A673 (cell line): ENCODE measurements at regions not wholly inside any gene's neighbourhood (a gene's known extent, or its start where the extent isn't known, plus 50 kb on each side); places are given as distances from the start of the nearest gene placed in this dataset.

Experiments
- BruUV-seq: library from RNA; stranded (reverse); fragments of 400-500 nt; replicated peaks from 2 replicates; lab custom pipeline; 2021; lab: Mats Ljungman, UMichigan
- CTCF ChIA-PET: fragments of 300-600 bp; sonication (Branson Sonifier 250); formaldehyde crosslinking; loops from one replicate; lab custom pipeline; 2022; ENCODE audit warnings: antibody characterized with exemption; lab: Charles Lee
- POLR2A ChIA-PET: fragments of 300-600 bp; sonication (Branson Sonifier 250); formaldehyde crosslinking; loops from one replicate; lab custom pipeline; 2022; ENCODE audit warnings: antibody characterized with exemption; ENCODE audit not compliant: low non-redundant PET; lab: Charles Lee
- DNase-seq: peaks from one replicate; pipeline ENCODE4 v3.0.0-alpha.2; 2015; ENCODE audit warnings: low spot score
- H3K27ac ChIP-seq: fragments of 200-600 bp; sonication (generic); 2 replicates; pipeline ENCODE4 v1.5.1; 2016; ENCODE audit warnings: mixed run types, low read depth, mild to moderate bottlenecking, mixed read lengths, antibody characterized with exemption, low read length; ENCODE audit not compliant: poor library complexity, severe bottlenecking
- H3K27me3 ChIP-seq: fragments of 200-600 bp; sonication (generic); replicated peaks from 2 replicates; pipeline ENCODE4 v1.6.1; 2017; ENCODE audit warnings: mixed run types, low read depth, mild to moderate bottlenecking, mixed read lengths, antibody characterized with exemption, low read length; ENCODE audit not compliant: insufficient read depth, poor library complexity
- H3K36me3 ChIP-seq: fragments of 200-600 bp; sonication (generic); 2 replicates; pipeline ENCODE4 v1.6.1; 2016; ENCODE audit warnings: mixed run types, mild to moderate bottlenecking, mixed read lengths, antibody characterized with exemption, low read length; ENCODE audit not compliant: insufficient read depth, poor library complexity, severe bottlenecking
- H3K4me1 ChIP-seq: fragments of 200-600 bp; sonication (generic); 2 replicates; pipeline ENCODE4 v1.6.1; 2017; ENCODE audit warnings: mixed run types, mild to moderate bottlenecking, mixed read lengths, antibody characterized with exemption, low read length; ENCODE audit not compliant: insufficient read depth, poor library complexity, severe bottlenecking
- H3K4me3 ChIP-seq: fragments of 200-600 bp; sonication (generic); 2 replicates; pipeline ENCODE4 v1.5.1; 2016; ENCODE audit warnings: low read depth, mixed run types, mild to moderate bottlenecking, mixed read lengths, low read length; ENCODE audit not compliant: poor library complexity, severe bottlenecking
- H3K9me3 ChIP-seq: fragments of 200-600 bp; sonication (generic); 2 replicates; pipeline ENCODE4 v1.6.1; 2016; ENCODE audit warnings: mixed run types, low read depth, mild to moderate bottlenecking, mixed read lengths, antibody characterized with exemption, low read length; ENCODE audit not compliant: poor library complexity, severe bottlenecking
- EZH2 ChIP-seq: fragments of 200-600 bp; sonication (generic); IDR thresholded peaks from 2 replicates; pipeline ENCODE4 v1.6.1; 2017; ENCODE audit warnings: borderline replicate concordance, low read depth, mild to moderate bottlenecking, mixed read lengths, antibody characterized with exemption, low read length; ENCODE audit not compliant: poor library complexity, severe bottlenecking
- intact Hi-C: fragments of 100-400 bp; cut with micrococcal nuclease; formaldehyde crosslinking; loops from one replicate; pipeline ENCODE4 v1.10.0; 2022; ENCODE audit not compliant: unreplicated experiment
- TF ChIP-seq, protein P1 (sequence below): fragments of 300-800, 200-600 bp; sonication (generic); conservative IDR thresholded peaks from 2 replicates; pipeline ENCODE4 v1.5.1; 2017; ENCODE audit warnings: low read depth, mild to moderate bottlenecking, antibody characterized with exemption, low read length, moderate library complexity, mixed read lengths

DNA sequence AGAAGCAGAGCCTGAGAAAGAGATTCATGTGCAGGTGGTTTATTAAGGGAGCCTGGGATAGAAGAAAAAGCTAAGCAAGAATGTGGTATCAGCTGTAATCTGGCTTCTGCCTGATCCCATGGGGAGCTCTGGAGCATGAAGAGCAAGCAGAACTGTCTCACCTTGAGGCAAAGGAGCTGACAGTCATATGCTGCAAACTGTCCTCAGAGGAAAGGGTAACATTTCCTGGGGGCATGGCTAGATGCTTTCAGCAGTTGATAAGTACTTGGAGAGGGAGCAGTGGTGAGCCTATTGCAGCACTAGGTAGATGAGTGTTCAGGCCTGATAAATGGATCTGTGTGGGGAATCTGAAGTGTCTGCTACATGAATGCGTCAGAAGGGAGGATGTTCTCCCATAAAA lies 621.5 kb upstream of the BTBD3 start:
- no peak for TF ChIP-seq EZH2
- TF ChIP-seq, protein P1, sequence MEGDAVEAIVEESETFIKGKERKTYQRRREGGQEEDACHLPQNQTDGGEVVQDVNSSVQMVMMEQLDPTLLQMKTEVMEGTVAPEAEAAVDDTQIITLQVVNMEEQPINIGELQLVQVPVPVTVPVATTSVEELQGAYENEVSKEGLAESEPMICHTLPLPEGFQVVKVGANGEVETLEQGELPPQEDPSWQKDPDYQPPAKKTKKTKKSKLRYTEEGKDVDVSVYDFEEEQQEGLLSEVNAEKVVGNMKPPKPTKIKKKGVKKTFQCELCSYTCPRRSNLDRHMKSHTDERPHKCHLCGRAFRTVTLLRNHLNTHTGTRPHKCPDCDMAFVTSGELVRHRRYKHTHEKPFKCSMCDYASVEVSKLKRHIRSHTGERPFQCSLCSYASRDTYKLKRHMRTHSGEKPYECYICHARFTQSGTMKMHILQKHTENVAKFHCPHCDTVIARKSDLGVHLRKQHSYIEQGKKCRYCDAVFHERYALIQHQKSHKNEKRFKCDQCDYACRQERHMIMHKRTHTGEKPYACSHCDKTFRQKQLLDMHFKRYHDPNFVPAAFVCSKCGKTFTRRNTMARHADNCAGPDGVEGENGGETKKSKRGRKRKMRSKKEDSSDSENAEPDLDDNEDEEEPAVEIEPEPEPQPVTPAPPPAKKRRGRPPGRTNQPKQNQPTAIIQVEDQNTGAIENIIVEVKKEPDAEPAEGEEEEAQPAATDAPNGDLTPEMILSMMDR: no peak
- no peak overlapping the region for H3K27ac ChIP-seq
- intact Hi-C loops: no loop called here
- CTCF ChIA-PET: no interaction called here
- BruUV-seq: no TSS peak
- H3K9me3 ChIP-seq: no peaks in the 10 kb centered on the region
- no peak for DNase-seq
- no peaks in the 10 kb centered on the region for H3K36me3 ChIP-seq
- H3K4me1 ChIP-seq: no peaks in the 10 kb centered on the region
- no peak overlapping the region for H3K4me3 ChIP-seq
- no peaks in the 10 kb centered on the region for H3K27me3 ChIP-seq
- POLR2A ChIA-PET: no interaction called here

DNA sequence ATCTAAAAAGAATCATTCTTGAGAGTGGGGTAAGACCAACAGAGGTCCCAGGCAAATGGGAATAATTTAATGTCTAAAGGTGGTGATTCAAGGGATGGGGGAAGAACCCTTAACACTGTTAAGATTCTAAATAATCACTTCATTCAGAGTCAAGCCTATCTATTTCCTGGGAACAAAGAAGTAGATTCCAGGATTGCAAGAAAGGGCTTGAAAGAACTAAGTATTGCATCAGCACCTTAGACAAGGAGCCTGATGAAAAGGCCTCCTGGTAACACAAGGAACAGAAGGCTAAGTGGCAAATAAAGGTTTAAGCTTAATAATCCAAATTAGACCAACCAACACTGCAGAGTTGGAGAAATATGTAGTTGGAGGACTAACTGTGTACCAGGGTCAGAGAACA lies 620.7 kb upstream of the BTBD3 start:
- intact Hi-C loops: no loop called here
- Histone ChIP-seq H3K4me3 (no peak overlapping the region), H3K27ac (no peak overlapping the region), H3K27me3 (no peaks in the 10 kb centered on the region), H3K9me3 (no peaks in the 10 kb centered on the region), H3K4me1 (no peaks in the 10 kb centered on the region), H3K36me3 (no peaks in the 10 kb centered on the region)
- no peak for DNase-seq
- POLR2A ChIA-PET: no interaction called here
- BruUV-seq: no TSS peak
- CTCF ChIA-PET: no interaction called here
- no peak for TF ChIP-seq EZH2
- TF ChIP-seq, protein P1: no peak

DNA sequence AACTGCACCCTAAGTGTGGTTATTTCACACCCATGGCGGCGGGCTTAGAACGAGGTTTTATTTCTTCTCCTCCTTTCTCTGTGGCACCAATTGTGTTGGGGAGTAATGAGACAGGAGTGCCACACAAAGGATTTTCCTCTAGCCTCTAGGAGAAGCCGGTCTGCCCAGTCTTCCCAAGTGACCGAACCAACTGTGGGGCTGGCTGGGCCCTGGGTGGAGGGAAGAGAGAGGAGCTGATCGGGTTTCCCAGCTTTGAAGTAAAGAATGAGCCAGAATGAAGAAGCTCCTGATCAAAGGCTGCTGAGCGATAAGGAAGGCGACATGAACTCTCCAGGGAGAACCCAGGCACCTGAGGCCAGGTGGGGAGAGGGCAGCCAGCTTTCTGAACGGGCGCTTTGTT lies 616.0 kb upstream of the BTBD3 start:
- intact Hi-C loops: no loop called here
- H3K27me3 ChIP-seq: no peaks in the 10 kb centered on the region
- no peak overlapping the region for H3K4me3 ChIP-seq
- ChIA-PET CTCF (no interaction called here), POLR2A (no interaction called here)
- no TSS peak for BruUV-seq
- no peak overlapping the region for H3K27ac ChIP-seq
- H3K36me3 ChIP-seq: no peaks in the 10 kb centered on the region
- H3K9me3 ChIP-seq: no peaks in the 10 kb centered on the region
- H3K4me1 ChIP-seq: no peaks in the 10 kb centered on the region
- TF ChIP-seq, protein P1: no peak
- no peak for TF ChIP-seq EZH2
- DNase-seq: no peak
